Mesendoderm (in vitro differentiated cells): ENCODE measurements at regions not wholly inside any gene's neighbourhood (a gene's known extent, or its start where the extent isn't known, plus 50 kb on each side); places are given as distances from the start of the nearest gene placed in this dataset.
A peak's percentile ranks its signal among the peaks of the same experiment; 100 is the strongest.

Source experiments
- DNase-seq: peaks from one replicate; pipeline ENCODE4 v3.0.0; 2013
- H2AK5ac ChIP-seq: 2 replicates; pipeline ENCODE4 v1.6.1; 2013; ENCODE audit warnings: low read length, inconsistent platforms
- H2BK120ac ChIP-seq: 2 replicates; pipeline ENCODE4 v1.6.1; 2013; ENCODE audit warnings: low read depth, mild to moderate bottlenecking, low read length, moderate library complexity, mixed read lengths
- H2BK15ac ChIP-seq: replicated peaks from 2 replicates; pipeline ENCODE4 v1.6.1; 2013; ENCODE audit warnings: low read depth, mild to moderate bottlenecking, moderate library complexity
- H2BK5ac ChIP-seq: 2 replicates; pipeline ENCODE4 v1.6.1; 2013; ENCODE audit warnings: low read length, inconsistent platforms
- H3K18ac ChIP-seq: 2 replicates; pipeline ENCODE4 v1.6.1; 2013; ENCODE audit warnings: mild to moderate bottlenecking, low read length, mixed read lengths
- H3K23ac ChIP-seq: one replicate; pipeline ENCODE4 v1.6.1; 2013; ENCODE audit warnings: low read length
- H3K27ac ChIP-seq: 2 replicates; pipeline ENCODE4 v1.5.1; 2013; ENCODE audit warnings: low read depth, mild to moderate bottlenecking, inconsistent platforms, low read length, moderate library complexity
- H3K27me3 ChIP-seq: 2 replicates; pipeline ENCODE4 v1.6.1; 2013; ENCODE audit warnings: low read length, control low read depth, mild to moderate bottlenecking, inconsistent platforms; ENCODE audit not compliant: insufficient read depth, poor library complexity
- H3K36me3 ChIP-seq: 2 replicates; pipeline ENCODE4 v1.6.1; 2013; ENCODE audit warnings: low read length, inconsistent platforms; ENCODE audit not compliant: control insufficient read depth, insufficient read depth
- H3K4ac ChIP-seq: one replicate; pipeline ENCODE4 v1.6.1; 2013; ENCODE audit warnings: low read depth, mild to moderate bottlenecking, low read length, moderate library complexity
- H3K4me1 ChIP-seq: 2 replicates; pipeline ENCODE4 v1.6.1; 2013; ENCODE audit warnings: low read depth, low read length, inconsistent platforms; ENCODE audit not compliant: control insufficient read depth
- H3K4me2 ChIP-seq: 2 replicates; pipeline ENCODE4 v1.6.1; 2013; ENCODE audit warnings: low read length
- H3K4me3 ChIP-seq: 2 replicates; pipeline ENCODE4 v1.5.1; 2013; ENCODE audit warnings: mild to moderate bottlenecking, low read length
- H3K56ac ChIP-seq: one replicate; pipeline ENCODE4 v1.6.1; 2013; ENCODE audit warnings: low read length
- H3K79me1 ChIP-seq: 2 replicates; pipeline ENCODE4 v1.6.1; 2013; ENCODE audit warnings: low read length, inconsistent platforms
- H3K79me2 ChIP-seq: 2 replicates; pipeline ENCODE4 v1.6.1; 2013; ENCODE audit warnings: mild to moderate bottlenecking, low read length; ENCODE audit not compliant: control insufficient read depth, insufficient read depth
- H3K9ac ChIP-seq: 2 replicates; pipeline ENCODE4 v1.6.1; 2013; ENCODE audit warnings: low read length, inconsistent platforms
- H4K5ac ChIP-seq: one replicate; pipeline ENCODE4 v1.6.1; 2013; ENCODE audit warnings: low read length
- H4K8ac ChIP-seq: one replicate; pipeline ENCODE4 v1.6.1; 2013; ENCODE audit warnings: low read depth, mild to moderate bottlenecking, control low read depth, low read length, moderate library complexity
- WGBS: extraction: QIAGEN DNeasy Blood & Tissue Kit; methylation state at CpG from one replicate; pipeline ENCODE4 v1.1.7; 2013; ENCODE audit warnings: low lambda C conversion rate, missing lambda C conversion rate; ENCODE audit not compliant: insufficient coverage; ENCODE audit errors: extremely low coverage; 5-methylcytosine and 5-hydroxymethylcytosine counted together

DNA sequence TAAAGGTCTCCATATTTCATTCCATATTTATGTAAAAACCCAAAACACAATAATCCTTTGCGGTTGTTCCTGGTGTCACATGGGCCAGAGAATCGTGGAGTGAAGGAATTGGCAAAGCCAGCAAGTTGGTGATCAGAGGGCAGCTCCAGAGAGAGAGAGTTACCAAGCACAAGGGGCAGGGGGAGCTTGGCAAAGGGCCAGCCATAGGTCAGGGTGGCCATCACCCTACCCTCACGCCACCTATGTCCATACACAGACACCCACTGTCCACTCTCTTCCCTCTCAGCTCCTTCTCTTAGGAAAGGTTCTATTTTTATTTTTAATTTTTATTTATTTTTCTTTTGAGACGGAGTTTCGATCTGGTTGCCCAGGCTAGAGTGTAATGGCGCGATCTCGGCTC lies 163.2 kb upstream of the JARID2 start:
- H3K27ac ChIP-seq: no peak overlapping the region
- H3K4me2 ChIP-seq: no peak overlapping the region
- no peak overlapping the region for H2BK5ac ChIP-seq
- H3K79me2 ChIP-seq: no peaks in the 10 kb centered on the region
- H3K18ac ChIP-seq: no peak overlapping the region
- no peak overlapping the region for H2AK5ac ChIP-seq
- H3K79me1 ChIP-seq: no peaks in the 10 kb centered on the region
- H3K27me3 ChIP-seq: no peaks in the 10 kb centered on the region
- H3K56ac ChIP-seq: no peak overlapping the region
- no peak overlapping the region for H2BK15ac ChIP-seq
- H4K5ac ChIP-seq: no peak overlapping the region
- no peak overlapping the region for H4K8ac ChIP-seq
- no peak for DNase-seq
- H3K23ac ChIP-seq: no peak overlapping the region
- H2BK120ac ChIP-seq: no peak overlapping the region
- H3K4ac ChIP-seq: no peak overlapping the region
- no peak overlapping the region for H3K4me3 ChIP-seq
- no peak overlapping the region for H3K9ac ChIP-seq
- no peaks in the 10 kb centered on the region for H3K4me1 ChIP-seq
- WGBS: no CpG with 5 or more reads among the region's 8 CpGs
- H3K36me3 ChIP-seq: no peaks in the 10 kb centered on the region

- Histone ChIP-seq H3K4me2 (no peak overlapping the region), H3K9ac (no peak overlapping the region), H3K27me3 (no peaks in the 10 kb centered on the region), H2BK15ac (no peak overlapping the region), H4K8ac (no peak overlapping the region), H4K5ac (no peak overlapping the region), H3K23ac (no peak overlapping the region), H3K27ac (no peak overlapping the region), H2BK120ac (no peak overlapping the region), H3K4me3 (no peak overlapping the region), H3K4ac (no peak overlapping the region), H3K79me1 (no peaks in the 10 kb centered on the region), H3K18ac (no peak overlapping the region), H3K36me3 (no peaks in the 10 kb centered on the region), H3K4me1 (no peaks in the 10 kb centered on the region), H3K79me2 (no peaks in the 10 kb centered on the region), H2BK5ac (no peak overlapping the region), H3K56ac (no peak overlapping the region), H2AK5ac (no peak overlapping the region)
- no peak for DNase-seq
- no CpG with 5 or more reads among the region's 12 CpGs for WGBS
Measured at GRCh38 chr6:15086348-15087158, 159.3 kb upstream of the JARID2 start.

GRCh38 chr6:15087186-15087589 lies 158.7 kb upstream of the JARID2 start:
- Histone ChIP-seq H3K18ac (no peak overlapping the region), H3K56ac (no peak overlapping the region), H2BK15ac (no peak overlapping the region), H4K8ac (no peak overlapping the region), H3K23ac (no peak overlapping the region), H3K79me1 (no peaks in the 10 kb centered on the region), H3K4me1 (no peaks in the 10 kb centered on the region), H3K36me3 (no peaks in the 10 kb centered on the region), H3K4me2 (no peak overlapping the region), H3K9ac (no peak overlapping the region), H3K4me3 (no peak overlapping the region), H4K5ac (no peak overlapping the region), H3K27ac (no peak overlapping the region), H2BK120ac (no peak overlapping the region), H2BK5ac (no peak overlapping the region), H3K79me2 (no peaks in the 10 kb centered on the region), H3K4ac (no peak overlapping the region), H3K27me3 (no peaks in the 10 kb centered on the region), H2AK5ac (no peak overlapping the region)
- WGBS: no CpG with 5 or more reads among the region's 5 CpGs
- DNase-seq: no peak

GRCh38 chr6:15088904-15089568 lies 156.8 kb upstream of the JARID2 start:
- H3K4ac ChIP-seq: no peak overlapping the region
- H3K27me3 ChIP-seq: no peaks in the 10 kb centered on the region
- no peak overlapping the region for H2BK5ac ChIP-seq
- H2BK120ac ChIP-seq: no peak overlapping the region
- no peak overlapping the region for H3K4me3 ChIP-seq
- no peak overlapping the region for H4K8ac ChIP-seq
- H3K9ac ChIP-seq: no peak overlapping the region
- H3K4me2 ChIP-seq: no peak overlapping the region
- no peak overlapping the region for H2AK5ac ChIP-seq
- no peak overlapping the region for H4K5ac ChIP-seq
- H3K56ac ChIP-seq: no peak overlapping the region
- no peaks in the 10 kb centered on the region for H3K4me1 ChIP-seq
- H3K79me1 ChIP-seq: no peaks in the 10 kb centered on the region
- no peaks in the 10 kb centered on the region for H3K36me3 ChIP-seq
- DNase-seq: no peak
- no peak overlapping the region for H2BK15ac ChIP-seq
- no peak overlapping the region for H3K27ac ChIP-seq
- no peaks in the 10 kb centered on the region for H3K79me2 ChIP-seq
- H3K18ac ChIP-seq: peak overlapping the region; percentile 13
- no peak overlapping the region for H3K23ac ChIP-seq
- WGBS: no CpG with 5 or more reads among the region's 7 CpGs

GRCh38 chr6:15089569-15090144 lies 156.2 kb upstream of the JARID2 start:
- no peak overlapping the region for H3K23ac ChIP-seq
- no peaks in the 10 kb centered on the region for H3K36me3 ChIP-seq
- H3K27ac ChIP-seq: no peak overlapping the region
- no peak overlapping the region for H3K56ac ChIP-seq
- no peak overlapping the region for H3K18ac ChIP-seq
- H3K4me1 ChIP-seq: no peaks in the 10 kb centered on the region
- no peak overlapping the region for H3K9ac ChIP-seq
- H3K4me2 ChIP-seq: no peak overlapping the region
- no peak overlapping the region for H3K4ac ChIP-seq
- H2BK15ac ChIP-seq: no peak overlapping the region
- H2AK5ac ChIP-seq: no peak overlapping the region
- no CpG with 5 or more reads among the region's 10 CpGs for WGBS
- no peak overlapping the region for H3K4me3 ChIP-seq
- no peaks in the 10 kb centered on the region for H3K79me1 ChIP-seq
- no peak overlapping the region for H2BK5ac ChIP-seq
- DNase-seq: no peak
- no peaks in the 10 kb centered on the region for H3K27me3 ChIP-seq
- no peak overlapping the region for H4K8ac ChIP-seq
- H4K5ac ChIP-seq: no peak overlapping the region
- no peak overlapping the region for H2BK120ac ChIP-seq
- H3K79me2 ChIP-seq: no peaks in the 10 kb centered on the region
